AG04449 (cell line): ENCODE measurements at regions not wholly inside any gene's neighbourhood (a gene's known extent, or its start where the extent isn't known, plus 50 kb on each side); places are given as distances from the start of the nearest gene placed in this dataset.

Experiments
- CTCF ChIA-PET: fragments of 350-600 bp; formaldehyde crosslinking; extraction: SDS; loops from one replicate; lab custom pipeline; 2021; ENCODE audit warnings: antibody characterized with exemption; lab: Yijun Ruan, JAX
- POLR2A ChIA-PET: fragments of 400-600, 350-600 bp; formaldehyde crosslinking; extraction: SDS; loops from one replicate; lab custom pipeline; 2020; ENCODE audit warnings: antibody characterized with exemption, inconsistent platforms; lab: Yijun Ruan, JAX
- DNase-seq: peaks from one replicate; pipeline ENCODE4 v3.0.0-alpha.2; 2010; ENCODE audit warnings: low read depth, low spot score
- H3K4me3 ChIP-seq: 2 replicates; pipeline ENCODE4 v1.5.1; 2011; ENCODE audit warnings: low read depth, mild to moderate bottlenecking, control low read depth, low read length
- TF ChIP-seq, protein P1 (sequence below): IDR thresholded peaks from one replicate; pipeline ENCODE4 v1.5.1; 2011; ENCODE audit warnings: mild to moderate bottlenecking, moderate library complexity, low read length, control low read depth, inconsistent platforms; ENCODE audit not compliant: insufficient read depth; ENCODE audit errors: missing control alignments

- CTCF ChIA-PET, result no interaction called here
Measured at GRCh38 chr13:106259928-106260327, 275.5 kb downstream of the EFNB2 start.

GRCh38 chr13:106246666-106247188 is 288.7 kb downstream of the EFNB2 start:
- no peak for DNase-seq
- H3K4me3 ChIP-seq, result no peak overlapping the region
- TF ChIP-seq, protein P1, sequence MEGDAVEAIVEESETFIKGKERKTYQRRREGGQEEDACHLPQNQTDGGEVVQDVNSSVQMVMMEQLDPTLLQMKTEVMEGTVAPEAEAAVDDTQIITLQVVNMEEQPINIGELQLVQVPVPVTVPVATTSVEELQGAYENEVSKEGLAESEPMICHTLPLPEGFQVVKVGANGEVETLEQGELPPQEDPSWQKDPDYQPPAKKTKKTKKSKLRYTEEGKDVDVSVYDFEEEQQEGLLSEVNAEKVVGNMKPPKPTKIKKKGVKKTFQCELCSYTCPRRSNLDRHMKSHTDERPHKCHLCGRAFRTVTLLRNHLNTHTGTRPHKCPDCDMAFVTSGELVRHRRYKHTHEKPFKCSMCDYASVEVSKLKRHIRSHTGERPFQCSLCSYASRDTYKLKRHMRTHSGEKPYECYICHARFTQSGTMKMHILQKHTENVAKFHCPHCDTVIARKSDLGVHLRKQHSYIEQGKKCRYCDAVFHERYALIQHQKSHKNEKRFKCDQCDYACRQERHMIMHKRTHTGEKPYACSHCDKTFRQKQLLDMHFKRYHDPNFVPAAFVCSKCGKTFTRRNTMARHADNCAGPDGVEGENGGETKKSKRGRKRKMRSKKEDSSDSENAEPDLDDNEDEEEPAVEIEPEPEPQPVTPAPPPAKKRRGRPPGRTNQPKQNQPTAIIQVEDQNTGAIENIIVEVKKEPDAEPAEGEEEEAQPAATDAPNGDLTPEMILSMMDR, result no peak
- ChIA-PET POLR2A (no interaction called here), CTCF (interaction anchor here (0.6 kb wide), 1 partner anchor 17 kb away, joined by 3 read pairs; no protein-coding TSS in a partner anchor)

More at GRCh38 chr13:106259928-106260327, 275.5 kb downstream of the EFNB2 start:
- TF ChIP-seq, protein P1, result no peak
- no peak for DNase-seq
- POLR2A ChIA-PET, result no interaction called here
- H3K4me3 ChIP-seq, result no peak overlapping the region

DNA sequence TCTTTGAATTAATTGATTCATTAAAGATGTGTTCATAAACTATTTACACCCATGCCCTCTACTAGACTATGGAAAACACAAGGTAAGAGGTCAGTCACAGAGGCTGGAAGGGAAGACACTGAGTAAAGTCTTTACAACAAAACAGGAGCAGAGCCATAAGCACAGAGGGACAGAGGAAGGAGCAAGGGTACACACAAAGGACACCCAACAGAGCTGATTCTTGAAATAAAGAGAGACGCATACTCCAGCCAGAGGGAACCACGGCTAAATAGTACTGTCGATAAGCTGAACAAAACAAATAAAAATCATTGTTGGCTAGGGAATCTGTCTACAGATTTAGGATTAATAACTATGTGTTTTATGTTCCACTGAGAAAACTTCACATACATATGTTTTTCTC is 289.2 kb downstream of the EFNB2 start:
- ChIA-PET POLR2A (no interaction called here), CTCF (interaction anchor here (0.6 kb wide), 1 partner anchor 17 kb away, joined by 3 read pairs; no protein-coding TSS in a partner anchor)
- H3K4me3 ChIP-seq, result no peak overlapping the region
- no peak for DNase-seq
- TF ChIP-seq, protein P1, result no peak

DNA sequence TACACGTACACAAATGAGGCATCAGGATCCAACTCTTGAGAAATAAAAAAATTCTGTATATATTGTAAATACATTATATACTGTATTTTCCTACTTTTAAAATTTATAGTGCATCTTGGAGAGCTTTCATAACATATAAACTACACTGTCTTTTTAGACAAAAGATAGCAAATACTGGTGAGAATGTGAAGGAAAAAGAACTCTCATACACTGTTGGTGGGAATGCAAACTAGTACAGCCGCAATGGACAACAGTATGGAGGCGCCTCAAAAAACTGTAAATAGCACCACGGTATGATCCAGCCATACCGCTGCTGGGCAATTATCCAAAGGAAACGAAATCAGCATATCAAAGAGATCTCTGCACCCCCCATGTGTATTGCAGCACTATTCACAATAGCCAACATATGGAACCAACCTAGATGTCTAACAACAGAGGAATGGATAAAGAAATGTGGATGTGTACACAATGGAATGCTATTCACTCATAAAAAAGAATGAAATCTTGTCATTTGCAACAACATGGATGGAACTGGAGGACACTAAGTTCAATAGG is 292.4 kb downstream of the EFNB2 start:
- ChIA-PET POLR2A (no interaction called here), CTCF (no interaction called here)
- H3K4me3 ChIP-seq, result no peak overlapping the region
- DNase-seq, result no peak
- TF ChIP-seq, protein P1, result no peak

DNA sequence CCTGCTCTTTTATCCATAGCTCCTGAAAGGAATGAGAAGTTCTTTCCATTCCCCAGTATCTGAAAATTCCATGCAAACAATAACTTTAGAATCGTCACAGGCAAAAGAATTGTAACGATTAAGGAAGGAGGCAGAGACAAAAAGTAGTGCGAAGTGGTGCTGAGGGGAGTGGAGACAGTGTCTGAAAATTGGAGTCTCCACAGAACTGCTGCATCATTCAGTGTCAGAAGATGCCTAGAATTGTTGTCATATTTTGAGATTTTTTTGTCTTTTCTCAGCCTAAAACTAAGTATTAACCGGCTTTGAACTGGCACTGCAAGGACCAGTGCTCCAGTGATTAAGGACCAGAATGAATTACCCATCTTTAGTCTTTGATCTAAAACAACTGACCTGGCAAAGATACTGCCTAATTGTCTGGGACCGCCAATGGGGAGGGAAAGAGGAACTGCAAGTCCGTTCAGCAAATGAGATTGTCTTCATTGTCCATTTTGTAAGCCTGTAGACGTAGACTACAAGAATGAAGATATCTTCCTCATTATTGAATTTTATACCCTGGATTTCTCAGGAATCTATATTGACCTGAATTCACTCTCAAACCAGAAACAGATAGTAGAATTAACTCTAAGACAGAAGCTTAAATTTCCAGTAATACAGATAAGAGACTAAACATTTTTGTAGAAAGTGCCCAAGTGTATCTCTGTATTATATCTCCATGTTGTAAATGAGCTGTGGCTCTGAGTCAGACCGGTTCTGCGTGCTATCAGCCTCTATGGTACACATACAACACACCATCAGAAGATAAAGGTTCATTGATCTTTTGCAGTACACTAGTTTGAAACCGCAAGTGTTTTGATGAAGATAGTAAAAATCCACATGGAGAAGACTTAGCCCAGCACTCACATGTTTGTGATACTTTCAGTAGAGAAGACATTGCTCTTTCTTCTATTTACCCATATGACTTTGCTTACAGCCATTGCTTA is 293.2 kb downstream of the EFNB2 start:
- TF ChIP-seq, protein P1, result no peak
- POLR2A ChIA-PET, result no interaction called here
- DNase-seq, result no peak
- CTCF ChIA-PET, result no interaction called here
- no peak overlapping the region for H3K4me3 ChIP-seq

DNA sequence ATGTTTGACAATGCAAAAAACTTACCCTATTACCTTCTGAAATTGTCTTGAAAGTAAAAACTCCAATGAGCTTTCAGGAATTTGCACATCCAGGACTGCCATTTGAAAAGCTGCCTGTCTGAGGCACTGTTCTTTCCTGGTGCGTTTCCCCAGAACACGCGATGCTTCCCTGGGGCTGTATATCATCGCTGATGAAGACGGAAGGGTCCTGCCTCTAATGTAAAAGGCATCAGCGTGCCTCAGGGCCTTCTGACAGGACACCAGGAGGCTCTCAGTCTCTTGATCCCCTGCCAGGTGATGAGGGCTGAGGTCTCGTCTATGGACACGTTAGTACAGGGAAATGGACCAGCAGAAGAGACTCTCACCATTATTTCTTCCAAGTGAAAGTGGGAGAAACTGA is 296.8 kb downstream of the EFNB2 start:
- DNase-seq, result no peak
- POLR2A ChIA-PET, result no interaction called here
- TF ChIP-seq, protein P1, result no peak
- no peak overlapping the region for H3K4me3 ChIP-seq
- CTCF ChIA-PET, result no interaction called here
